ENCODE measurements at regions not wholly inside any gene's neighbourhood (a gene's known extent, or its start where the extent isn't known, plus 50 kb on each side); places are given as distances from the start of the nearest gene placed in this dataset.

- TF ChIP-seq CTCF (IDR thresholded peaks at IDR 0.05; ENCODE audit: borderline replicate concordance, extremely low read depth, low read length, poor library complexity, severe bottlenecking) (no peak), EZH2 (IDR thresholded peaks at IDR 0.05; ENCODE audit: borderline replicate concordance, low read depth, low read length, severe bottlenecking) (no peak)
- ATAC-seq (ENCODE audit: insufficient read depth, low read depth) = peak; percentile 80
- peak overlapping the region; percentile 69 for H3K27ac ChIP-seq (ENCODE audit: low read length)
- peak overlapping the region in 1 of 2 experiments; percentile 35; a peak in 2 of 4 replicates for H3K4me3 ChIP-seq (ENCODE audit: low read depth in 1 of 2, low read length in 2 of 2)
- H3K9me3 ChIP-seq (ENCODE audit: insufficient read depth, low read length, severe bottlenecking) = peaks cover 5% of the 10 kb centered on the region
- no peaks in the 10 kb centered on the region for H3K27me3 ChIP-seq (ENCODE audit: insufficient read depth, low read length, poor library complexity)
- H4K20me1 ChIP-seq (ENCODE audit: insufficient read depth, low read length) = no peaks in the 10 kb centered on the region
- peaks cover 38% of the 10 kb centered on the region for H3K4me1 ChIP-seq (ENCODE audit: insufficient read depth, low read length)
- H3K36me3 ChIP-seq (ENCODE audit: insufficient read depth, low read length) = no peaks in the 10 kb centered on the region
- H3K79me2 ChIP-seq (ENCODE audit: insufficient read depth, low read length) = no peaks in the 10 kb centered on the region
- DNase-seq = peak; percentile 56
- H3K9ac ChIP-seq (ENCODE audit: low read depth, low read length) = peak overlapping the region; percentile 6; the same call in 1 of the 2 replicates
- peak overlapping the region; percentile 60 for H3K4me2 ChIP-seq (ENCODE audit: insufficient read depth, low read length)
- no peak overlapping the region for H2AFZ ChIP-seq (ENCODE audit: low read depth, low read length)
Observed at GRCh38 chr10:4130685-4131084, 345.7 kb upstream of the KLF6 start.

GRCh38 chr10:4129866-4130477 lies 345.0 kb upstream of the KLF6 start:
- Histone ChIP-seq H3K27me3 (ENCODE audit: insufficient read depth, low read length, poor library complexity) (no peaks in the 10 kb centered on the region), H3K4me3 (ENCODE audit: low read depth in 1 of 2, low read length in 2 of 2) (no peak overlapping the region)

GRCh38 chr10:4127518-4128315 lies 342.7 kb upstream of the KLF6 start:
- H3K9me3 ChIP-seq (ENCODE audit: insufficient read depth, low read length, severe bottlenecking) = peaks cover 5% of the 10 kb centered on the region

More at GRCh38 chr10:4129866-4130477, 345.0 kb upstream of the KLF6 start:
- Histone ChIP-seq H3K9ac (ENCODE audit: low read depth, low read length) (no peak overlapping the region), H3K9me3 (ENCODE audit: insufficient read depth, low read length, severe bottlenecking) (peaks cover 5% of the 10 kb centered on the region), H3K36me3 (ENCODE audit: insufficient read depth, low read length) (no peaks in the 10 kb centered on the region), H3K4me2 (ENCODE audit: insufficient read depth, low read length) (peak overlapping the region; percentile 60), H3K27ac (ENCODE audit: low read length) (peak overlapping the region; percentile 1; the same call in 1 of the 2 replicates), H2AFZ (ENCODE audit: low read depth, low read length) (no peak overlapping the region), H3K4me1 (ENCODE audit: insufficient read depth, low read length) (peaks cover 38% of the 10 kb centered on the region), H4K20me1 (ENCODE audit: insufficient read depth, low read length) (no peaks in the 10 kb centered on the region), H3K79me2 (ENCODE audit: insufficient read depth, low read length) (no peaks in the 10 kb centered on the region)
- TF ChIP-seq CTCF (IDR thresholded peaks at IDR 0.05; ENCODE audit: borderline replicate concordance, extremely low read depth, low read length, poor library complexity, severe bottlenecking) (no peak), EZH2 (IDR thresholded peaks at IDR 0.05; ENCODE audit: borderline replicate concordance, low read depth, low read length, severe bottlenecking) (no peak)
- DNase-seq = peak; percentile 51
- peak; percentile 56 for ATAC-seq (ENCODE audit: insufficient read depth, low read depth)

More at GRCh38 chr10:4127518-4128315, 342.7 kb upstream of the KLF6 start:
- Histone ChIP-seq H2AFZ (ENCODE audit: low read depth, low read length) (no peak overlapping the region), H4K20me1 (ENCODE audit: insufficient read depth, low read length) (no peaks in the 10 kb centered on the region), H3K27me3 (ENCODE audit: insufficient read depth, low read length, poor library complexity) (no peaks in the 10 kb centered on the region), H3K4me3 (ENCODE audit: low read depth in 1 of 2, low read length in 2 of 2) (no peak overlapping the region), H3K4me2 (ENCODE audit: insufficient read depth, low read length) (no peak overlapping the region), H3K9ac (ENCODE audit: low read depth, low read length) (no peak overlapping the region), H3K4me1 (ENCODE audit: insufficient read depth, low read length) (peaks cover 38% of the 10 kb centered on the region), H3K79me2 (ENCODE audit: insufficient read depth, low read length) (no peaks in the 10 kb centered on the region), H3K36me3 (ENCODE audit: insufficient read depth, low read length) (no peaks in the 10 kb centered on the region), H3K27ac (ENCODE audit: low read length) (no peak overlapping the region)
- no peak for ATAC-seq (ENCODE audit: insufficient read depth, low read depth)
- no peak for TF ChIP-seq EZH2 (IDR thresholded peaks at IDR 0.05; ENCODE audit: borderline replicate concordance, low read depth, low read length, severe bottlenecking)
- no peak for TF ChIP-seq CTCF (IDR thresholded peaks at IDR 0.05; ENCODE audit: borderline replicate concordance, extremely low read depth, low read length, poor library complexity, severe bottlenecking)
- no peak for DNase-seq

Measured in DND-41 (cell line).